Activated CD8-positive, alpha-beta T cell treated with anti-CD3 and anti-CD28 coated beads for 36 hours (primary cell): ENCODE measurements at regions not wholly inside any gene's neighbourhood (a gene's known extent, or its start where the extent isn't known, plus 50 kb on each side); places are given as distances from the start of the nearest gene placed in this dataset.
"Not testable (repeated sequence)": the region's sequence is repeated elsewhere in the genome, so short reads cannot be mapped to it uniquely, and the experiment has no call there.

ENCODE experiments used
- ATAC-seq: fragments of 200-7000 bp; cut with Tn5 transposase; one replicate; pipeline ENCODE4 v1.10.0; 2021; ENCODE audit warnings: mild to moderate bottlenecking, moderate library complexity
- CTCF ChIA-PET: fragments of 350-600 bp; sonication (Branson Sonifier 250); formaldehyde crosslinking; loops from one replicate; lab custom pipeline; 2021; ENCODE audit warnings: antibody characterized with exemption; lab: Charles Lee
- POLR2A ChIA-PET: fragments of 350-600 bp; sonication (Branson Sonifier 250); formaldehyde crosslinking; loops from one replicate; lab custom pipeline; 2021; ENCODE audit warnings: antibody characterized with exemption; lab: Charles Lee
- DNase-seq: peaks from one replicate; pipeline ENCODE4 v3.0.0-alpha.2; 2020
- H3K27ac Mint-ChIP-seq: one replicate; pipeline ENCODE4 v1.8.0; 2021; ENCODE audit warnings: mild to moderate bottlenecking, mixed read lengths
- H3K27me3 Mint-ChIP-seq: one replicate; pipeline ENCODE4 v1.8.0; 2021; ENCODE audit warnings: mixed read lengths
- H3K36me3 Mint-ChIP-seq: one replicate; pipeline ENCODE4 v1.8.0; 2021; ENCODE audit warnings: low read depth, mixed read lengths
- H3K4me1 Mint-ChIP-seq: one replicate; pipeline ENCODE4 v1.8.0; 2021; ENCODE audit warnings: low read depth, mixed read lengths
- H3K4me3 Mint-ChIP-seq: one replicate; pipeline ENCODE4 v1.8.0; 2021; ENCODE audit warnings: mild to moderate bottlenecking, moderate library complexity, mixed read lengths
- H3K9me3 Mint-ChIP-seq: one replicate; pipeline ENCODE4 v1.8.0; 2021; ENCODE audit warnings: mixed read lengths
- CTCF ChIP-seq: fragments of 200-600 bp; IDR thresholded peaks from one replicate; pipeline ENCODE4 v1.8.0; 2022; ENCODE audit warnings: antibody characterized with exemption, mild to moderate bottlenecking
- intact Hi-C: fragments of 100-400 bp; cut with micrococcal nuclease; formaldehyde crosslinking; loops from one replicate; pipeline ENCODE4 v1.10.0; 2022

GRCh38 chr13:90652036-90652435 is 695.5 kb upstream of the MIR17HG start:
- no peak for ATAC-seq
- CTCF ChIA-PET, result no interaction called here
- TF ChIP-seq CTCF, result no peak
- Mint-ChIP-seq H3K27ac (no peak overlapping the region), H3K4me1 (no peaks in the 10 kb centered on the region), H3K36me3 (no peaks in the 10 kb centered on the region), H3K27me3 (no peaks in the 10 kb centered on the region), H3K9me3 (peaks cover 13% of the 10 kb centered on the region), H3K4me3 (no peak overlapping the region)
- no peak for DNase-seq
- POLR2A ChIA-PET, result no interaction called here
- intact Hi-C loops, result no loop called here

GRCh38 chr13:90654970-90655369 is 692.5 kb upstream of the MIR17HG start:
- Mint-ChIP-seq H3K4me3 (no peak overlapping the region), H3K9me3 (peaks cover 13% of the 10 kb centered on the region), H3K36me3 (no peaks in the 10 kb centered on the region), H3K4me1 (no peaks in the 10 kb centered on the region), H3K27ac (no peak overlapping the region), H3K27me3 (no peaks in the 10 kb centered on the region)
- POLR2A ChIA-PET, result no interaction called here
- DNase-seq (no peak), ATAC-seq (no peak)
- intact Hi-C loops, result no loop called here
- no peak for TF ChIP-seq CTCF
- CTCF ChIA-PET, result no interaction called here

- H3K9me3 Mint-ChIP-seq, DNase-seq, intact Hi-C loops, H3K36me3 Mint-ChIP-seq, CTCF ChIA-PET, H3K27ac Mint-ChIP-seq, H3K4me3 Mint-ChIP-seq, H3K4me1 Mint-ChIP-seq, ATAC-seq, H3K27me3 Mint-ChIP-seq, POLR2A ChIA-PET: not testable (repeated sequence)
These were observed 683.3 kb upstream of the MIR17HG start for GRCh38 chr13:90664200-90664599.

GRCh38 chr13:90673746-90674145 is 673.7 kb upstream of the MIR17HG start:
- H3K9me3 Mint-ChIP-seq, result peaks cover 11% of the 10 kb centered on the region
- H3K27ac Mint-ChIP-seq, result no peak overlapping the region
- H3K36me3 Mint-ChIP-seq, result no peaks in the 10 kb centered on the region
- H3K27me3 Mint-ChIP-seq, result no peaks in the 10 kb centered on the region
- ATAC-seq (no peak), DNase-seq (no peak)
- H3K4me3 Mint-ChIP-seq, result no peak overlapping the region
- no peak for TF ChIP-seq CTCF
- intact Hi-C loops, result no loop called here
- CTCF ChIA-PET, result no interaction called here
- POLR2A ChIA-PET, result no interaction called here
- no peaks in the 10 kb centered on the region for H3K4me1 Mint-ChIP-seq

GRCh38 chr13:90675129-90675528 is 672.4 kb upstream of the MIR17HG start:
- Mint-ChIP-seq H3K4me3 (no peak overlapping the region), H3K4me1 (no peaks in the 10 kb centered on the region), H3K27ac (no peak overlapping the region), H3K36me3 (no peaks in the 10 kb centered on the region), H3K9me3 (peaks cover 12% of the 10 kb centered on the region), H3K27me3 (no peaks in the 10 kb centered on the region)
- no peak for TF ChIP-seq CTCF
- DNase-seq (no peak), ATAC-seq (no peak)
- POLR2A ChIA-PET, result no interaction called here
- CTCF ChIA-PET, result no interaction called here
- intact Hi-C loops, result no loop called here

DNA sequence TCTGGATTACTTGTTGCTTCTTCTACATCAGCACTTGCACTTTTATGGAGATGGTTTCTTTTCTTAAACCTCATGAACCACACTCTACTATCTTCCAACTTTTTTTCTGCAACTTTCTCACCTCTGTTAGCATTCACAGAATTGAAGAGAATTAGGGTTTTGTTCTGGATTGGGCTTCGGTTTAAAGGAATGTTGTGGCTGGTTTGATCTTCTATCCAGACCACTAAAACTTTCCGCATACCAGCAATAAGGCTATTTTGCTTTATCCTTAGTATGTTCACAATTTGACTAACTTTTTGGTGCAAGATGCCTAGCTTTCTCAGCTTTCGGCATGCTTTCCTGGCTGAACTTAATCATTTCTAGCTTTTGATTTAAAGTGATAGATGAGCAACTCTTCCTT is 666.7 kb upstream of the MIR17HG start:
- CTCF ChIA-PET, result no interaction called here

More for the DNA sequence above, 666.7 kb upstream of the MIR17HG start:
- ATAC-seq (no peak), DNase-seq (no peak)
- no peak overlapping the region for H3K27ac Mint-ChIP-seq
- H3K9me3 Mint-ChIP-seq, result peaks cover 6% of the 10 kb centered on the region
- no peaks in the 10 kb centered on the region for H3K36me3 Mint-ChIP-seq
- TF ChIP-seq CTCF, result no peak
- POLR2A ChIA-PET, result no interaction called here
- no peak overlapping the region for H3K4me3 Mint-ChIP-seq
- no peaks in the 10 kb centered on the region for H3K27me3 Mint-ChIP-seq
- intact Hi-C loops, result no loop called here
- no peaks in the 10 kb centered on the region for H3K4me1 Mint-ChIP-seq
